ENCODE measurements at regions not wholly inside any gene's neighbourhood (a gene's known extent, or its start where the extent isn't known, plus 50 kb on each side); places are given as distances from the start of the nearest gene placed in this dataset.

DNA sequence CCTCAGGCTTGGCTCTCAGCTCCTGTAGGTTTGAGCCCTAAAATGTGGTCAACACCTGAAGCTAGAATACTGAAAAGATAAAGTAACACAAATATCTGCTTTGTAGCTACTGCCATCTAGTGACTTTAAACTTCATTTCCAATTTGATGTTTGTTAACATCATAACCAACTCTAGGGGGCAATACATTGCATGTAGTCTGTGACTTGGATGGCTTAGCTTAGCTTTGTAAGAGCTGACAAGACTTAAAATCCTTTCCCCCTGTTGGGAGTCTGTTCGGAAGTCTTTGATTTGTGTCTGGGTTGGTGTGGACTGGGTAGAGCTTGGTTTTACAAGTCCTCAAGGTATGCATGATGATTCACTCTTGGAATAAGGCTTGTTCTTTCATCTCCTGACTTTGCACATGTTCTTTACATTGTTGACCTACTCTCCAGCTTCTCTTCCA is 51.7 kb downstream of the SCN11A start:
- DNase-seq (ENCODE audit: low read depth, low spot score) = peak; percentile 64

DNA sequence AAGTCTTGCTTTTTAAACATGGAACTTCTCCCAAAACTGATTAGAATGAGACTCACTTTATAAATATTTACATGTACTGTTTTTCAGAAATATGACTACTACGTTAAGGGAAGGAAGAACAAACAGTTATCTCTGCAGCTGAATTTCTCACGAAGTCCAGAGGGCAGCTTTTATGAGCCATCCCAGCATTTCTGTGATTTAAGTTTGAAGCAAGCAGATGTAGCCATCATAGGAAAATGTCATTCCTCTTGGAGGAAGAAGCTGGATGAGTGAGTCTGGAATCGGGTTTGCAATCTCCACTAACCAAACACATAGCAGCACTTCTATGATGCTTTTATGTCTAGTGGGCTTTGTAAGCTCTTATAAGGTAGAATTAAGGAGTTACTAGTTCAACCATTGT is 53.7 kb downstream of the SCN11A start:
- DNase-seq (ENCODE audit: low read depth, low spot score) = no peak

DNA sequence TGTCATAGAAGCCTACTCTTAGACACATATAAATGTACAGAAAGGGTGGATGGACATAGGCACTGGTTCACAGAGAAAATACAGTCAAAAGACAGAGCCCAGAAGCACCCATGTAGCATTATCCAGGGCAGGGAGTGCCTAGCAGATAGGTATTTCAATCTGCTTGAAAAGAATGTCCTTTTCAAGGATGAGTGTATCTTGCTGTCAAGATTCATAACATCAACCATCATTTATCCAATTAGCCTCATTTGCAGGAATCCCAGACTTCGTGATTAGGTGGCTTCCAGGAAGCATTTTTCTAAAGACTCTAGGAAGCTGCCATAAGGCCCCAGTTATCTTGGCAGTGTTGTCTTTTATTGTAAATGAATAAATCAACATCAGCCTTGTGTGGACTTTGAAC is 55.6 kb downstream of the SCN11A start:
- DNase-seq (ENCODE audit: low read depth, low spot score) = no peak

DNA sequence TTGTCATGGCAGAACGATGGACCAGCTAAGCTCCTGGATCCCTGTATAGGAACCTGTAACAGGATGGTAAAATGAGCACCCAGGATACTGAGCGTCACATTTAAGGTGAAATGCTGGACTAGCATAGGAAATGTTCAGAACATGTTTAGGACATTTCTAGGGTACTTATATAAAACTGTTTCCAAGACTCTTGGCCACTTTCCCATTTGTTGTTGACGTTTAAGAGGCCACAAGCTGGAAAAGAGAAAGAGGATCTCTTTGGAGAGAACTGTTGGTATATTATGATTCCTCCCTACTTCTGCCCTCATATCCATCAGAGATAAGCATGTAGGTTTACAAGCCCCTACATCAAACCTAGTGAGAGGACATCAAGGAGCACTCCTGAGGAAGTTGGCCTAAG is 57.5 kb downstream of the SCN11A start:
- DNase-seq (ENCODE audit: low read depth, low spot score) = no peak

DNA sequence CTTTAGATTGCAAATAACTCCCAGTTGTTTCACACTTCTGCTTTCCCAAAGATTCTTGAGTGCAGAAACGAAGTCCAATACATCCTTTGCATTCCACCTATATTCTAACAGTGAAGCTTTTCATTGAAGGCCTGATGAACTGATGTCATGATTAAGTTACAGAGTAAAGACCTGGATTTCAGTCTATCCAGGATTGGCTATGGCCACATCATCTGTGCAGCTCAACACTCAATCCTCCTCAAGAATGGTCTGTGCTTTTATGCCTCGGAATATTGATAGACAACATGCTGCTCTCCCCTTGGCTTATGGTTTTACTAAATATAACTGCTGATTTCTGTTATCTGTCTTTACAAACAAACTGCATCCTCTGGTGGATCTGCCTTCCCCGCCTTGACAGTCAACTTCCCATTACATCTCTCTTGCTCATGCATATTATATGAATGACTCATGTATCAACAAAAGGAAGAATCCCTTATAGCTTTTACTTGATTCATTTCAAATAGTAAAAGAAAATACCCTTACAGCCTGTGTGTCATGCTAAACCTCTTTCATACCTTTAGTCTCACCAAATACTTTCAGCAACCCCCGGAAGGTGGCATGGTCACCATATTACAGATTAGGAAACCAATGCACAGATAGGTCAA is 59.5 kb downstream of the SCN11A start:
- no peak for DNase-seq (ENCODE audit: low read depth, low spot score)

DNA sequence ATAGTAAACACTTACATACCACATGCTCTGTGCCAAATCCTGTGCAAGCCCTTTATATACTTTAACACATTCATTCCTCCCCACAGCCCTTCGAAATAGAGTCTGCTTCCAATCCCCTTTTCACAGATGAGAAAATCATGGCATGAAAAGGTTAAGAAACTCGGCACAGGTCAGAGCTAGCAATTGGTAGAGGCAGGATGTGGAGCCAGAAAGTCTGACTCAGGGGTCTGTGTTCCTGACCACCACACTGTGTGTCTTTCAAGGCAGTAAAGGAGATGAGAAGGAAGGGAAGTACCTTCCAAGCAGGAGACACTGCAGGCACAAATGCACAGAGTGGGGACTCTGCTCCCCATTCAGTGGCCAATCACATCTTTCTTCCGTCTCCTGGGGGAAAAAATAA is 61.1 kb downstream of the SCN11A start:
- no peak for DNase-seq (ENCODE audit: low read depth, low spot score)

DNA sequence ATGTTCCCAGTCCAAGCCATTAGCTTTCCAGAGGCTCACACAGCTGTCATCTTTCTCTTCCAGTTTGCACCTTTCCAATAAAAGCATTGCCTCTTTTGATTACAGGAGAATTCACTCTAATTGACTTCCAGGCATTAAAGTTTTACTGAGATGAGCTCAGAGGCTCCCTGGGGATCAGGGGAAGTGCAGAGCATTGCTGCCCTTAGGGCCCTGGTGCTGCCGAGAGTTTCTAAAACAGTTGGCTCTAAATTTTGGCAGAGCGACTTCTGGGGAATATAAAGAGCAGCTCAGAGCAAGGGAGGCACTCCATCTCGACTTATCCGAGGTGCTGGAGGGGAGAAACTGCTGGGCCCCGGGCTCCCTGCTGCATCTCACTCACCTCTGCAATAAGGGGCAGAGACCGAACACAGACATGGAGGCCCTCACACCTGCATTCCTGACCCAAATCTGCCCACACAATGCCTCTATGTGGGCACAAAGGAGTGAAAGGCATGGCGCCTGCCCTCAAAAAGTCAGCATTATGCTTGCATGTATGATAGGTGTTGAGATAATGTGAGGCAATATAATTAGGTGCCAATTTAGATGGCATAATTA is 61.7 kb downstream of the SCN11A start:
- no peak for DNase-seq (ENCODE audit: low read depth, low spot score)

DNA sequence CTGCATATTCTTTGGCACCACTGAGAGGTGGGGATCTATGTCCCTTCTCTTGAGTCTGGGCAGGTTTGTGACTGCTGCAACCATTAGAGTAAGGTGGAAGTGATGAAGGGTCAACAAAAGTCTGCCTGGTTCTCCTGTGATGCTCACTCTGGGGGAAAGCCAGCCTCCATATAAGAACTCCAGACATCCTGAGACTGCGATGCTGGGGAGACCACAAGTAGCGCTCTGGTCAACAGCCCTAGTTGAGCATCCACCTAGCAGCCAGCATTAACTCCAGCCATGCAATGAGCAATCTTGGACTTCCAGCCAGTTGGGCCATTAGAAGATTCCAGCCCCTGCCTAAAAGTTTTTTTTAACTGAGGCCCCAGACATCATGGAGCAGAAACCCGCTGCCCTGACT is 62.8 kb downstream of the SCN11A start:
- no peak for DNase-seq (ENCODE audit: low read depth, low spot score)

DNA sequence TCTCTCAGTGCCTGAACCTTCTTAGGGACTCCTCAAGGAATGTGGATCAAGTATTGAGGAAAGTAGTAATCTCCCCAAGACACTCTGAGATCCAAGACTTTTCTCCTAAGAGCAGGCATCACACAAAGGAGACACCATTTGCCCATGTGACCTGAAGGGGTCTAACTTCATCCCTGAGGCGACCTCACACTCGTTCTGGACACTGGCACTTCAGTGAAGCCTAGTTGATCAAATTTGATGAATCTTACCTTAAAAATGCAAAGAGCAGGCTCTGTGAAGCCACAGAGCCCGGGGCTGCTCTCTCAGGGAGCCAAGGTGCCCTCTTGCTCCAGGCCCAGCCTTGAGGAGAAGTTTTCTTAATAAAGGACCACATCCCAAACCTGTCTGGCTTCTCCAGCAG is 64.3 kb downstream of the SCN11A start:
- DNase-seq (ENCODE audit: low read depth, low spot score) = no peak

DNA sequence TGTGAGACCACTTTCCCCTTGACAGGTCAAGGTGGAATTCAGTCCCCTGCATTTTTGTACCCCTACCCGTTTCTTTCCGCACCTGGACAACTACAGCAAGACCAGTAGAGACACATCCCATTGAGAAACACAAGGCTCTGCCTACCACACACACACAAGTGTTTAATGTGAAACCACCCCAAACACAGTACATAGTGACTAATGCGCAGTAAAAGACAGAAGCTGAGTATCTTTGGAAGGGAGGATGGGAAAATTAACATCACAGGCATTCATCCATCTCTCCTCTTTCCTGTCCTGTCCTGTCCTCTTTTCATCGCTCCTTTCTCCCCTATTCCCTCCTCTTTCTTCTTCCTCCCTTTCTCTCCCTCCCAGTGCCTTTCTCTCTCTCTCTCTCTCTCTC is 64.8 kb downstream of the SCN11A start:
- DNase-seq (ENCODE audit: low read depth, low spot score) = no peak

DNA sequence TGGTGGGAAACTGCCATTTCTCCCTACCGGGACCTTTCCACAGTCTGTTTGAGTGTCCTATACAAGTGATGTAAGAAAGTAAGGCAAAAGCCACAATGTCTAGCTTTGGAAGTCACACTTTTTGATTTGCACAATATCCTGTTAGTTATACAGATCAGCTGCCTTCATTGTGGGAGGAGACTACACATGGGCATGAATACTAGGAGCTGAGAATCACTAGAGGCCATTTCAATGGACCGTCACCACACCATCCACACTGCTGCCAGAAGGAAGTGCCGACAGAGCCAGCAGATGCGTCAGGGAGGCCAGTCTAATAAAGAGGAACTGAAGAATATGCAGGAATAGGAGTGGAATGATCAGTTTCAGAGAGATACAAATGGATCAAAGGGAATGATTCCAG is 65.8 kb downstream of the SCN11A start:
- DNase-seq (ENCODE audit: low read depth, low spot score) = no peak

DNA sequence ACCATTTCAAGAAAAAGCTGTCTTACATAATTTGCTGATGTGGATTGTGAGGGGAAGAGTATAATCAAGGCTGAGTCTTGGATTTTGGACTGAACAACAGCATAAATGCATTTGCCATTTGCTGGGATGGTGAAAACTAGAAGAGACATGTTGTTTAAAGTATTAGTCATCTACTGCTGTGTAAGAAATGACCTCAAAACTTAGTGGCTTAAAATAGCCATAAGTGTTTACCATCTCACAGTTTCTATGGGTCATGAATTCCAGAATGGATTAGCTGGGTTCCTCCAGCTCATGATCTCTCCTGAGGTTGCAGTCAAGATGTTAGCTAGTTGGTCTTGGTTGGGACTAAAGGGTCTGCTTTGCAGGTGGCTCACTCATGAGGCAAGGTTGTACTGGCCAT is 66.2 kb downstream of the SCN11A start:
- DNase-seq (ENCODE audit: low read depth, low spot score) = no peak

DNA sequence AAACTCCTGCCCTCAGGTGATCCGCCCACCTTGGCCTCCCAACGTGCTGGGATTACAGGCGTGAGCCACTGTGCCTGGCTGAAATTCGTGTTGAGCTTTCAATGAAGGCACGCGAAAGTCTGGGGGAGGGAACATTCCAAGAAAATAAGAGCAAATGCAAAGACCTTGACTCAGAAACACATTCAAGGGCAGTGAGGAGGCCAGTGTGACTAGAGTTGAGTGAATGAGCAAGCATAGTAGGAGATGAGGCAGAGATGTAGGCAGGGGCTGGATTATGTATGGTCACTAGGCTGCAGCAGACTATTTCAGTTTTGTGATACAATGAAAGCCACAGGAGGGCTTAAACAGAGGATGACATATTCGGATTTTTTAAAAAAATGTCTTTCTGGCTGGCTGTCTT is 67.0 kb downstream of the SCN11A start:
- no peak for DNase-seq (ENCODE audit: low read depth, low spot score)

DNA sequence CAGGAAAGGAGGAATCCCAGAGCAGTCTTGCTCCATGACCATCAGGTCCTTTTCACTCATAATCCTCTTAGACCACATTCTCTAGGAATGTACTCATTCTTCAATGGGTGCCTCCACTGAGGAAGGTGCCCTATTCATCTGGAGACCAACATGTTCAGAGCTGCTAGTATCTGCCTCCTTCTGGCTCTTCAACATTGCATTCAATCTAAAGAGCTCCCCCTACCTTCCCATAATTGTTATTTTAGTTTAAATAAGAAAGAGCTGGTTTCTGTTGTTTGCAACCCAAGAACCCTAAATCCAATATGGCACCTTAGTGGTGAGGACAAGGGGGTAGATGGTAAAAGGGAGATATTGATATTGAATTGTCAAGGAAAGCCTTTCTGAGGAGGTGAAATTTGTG is 67.6 kb downstream of the SCN11A start:
- no peak for DNase-seq (ENCODE audit: low read depth, low spot score)

DNA sequence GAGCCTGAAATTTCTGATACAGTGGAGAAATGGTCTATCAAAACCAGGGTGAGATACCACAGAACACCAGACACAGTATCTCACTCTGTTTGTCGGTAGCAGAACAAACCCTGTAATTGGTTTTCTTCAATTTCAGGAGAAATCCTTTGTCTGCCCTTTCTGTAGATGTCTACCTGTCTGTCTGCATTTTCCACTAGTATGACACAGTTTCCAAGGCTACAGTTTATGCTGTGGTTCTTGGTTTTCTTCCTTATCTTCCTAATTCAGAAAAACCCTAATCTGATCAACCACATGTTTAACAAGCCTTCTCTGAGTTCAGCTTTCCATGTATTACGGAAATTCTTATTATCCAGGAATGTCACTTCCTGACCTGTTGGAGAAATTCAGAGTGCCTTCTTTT is 70.8 kb downstream of the SCN11A start:
- DNase-seq (ENCODE audit: low read depth, low spot score) = no peak

DNA sequence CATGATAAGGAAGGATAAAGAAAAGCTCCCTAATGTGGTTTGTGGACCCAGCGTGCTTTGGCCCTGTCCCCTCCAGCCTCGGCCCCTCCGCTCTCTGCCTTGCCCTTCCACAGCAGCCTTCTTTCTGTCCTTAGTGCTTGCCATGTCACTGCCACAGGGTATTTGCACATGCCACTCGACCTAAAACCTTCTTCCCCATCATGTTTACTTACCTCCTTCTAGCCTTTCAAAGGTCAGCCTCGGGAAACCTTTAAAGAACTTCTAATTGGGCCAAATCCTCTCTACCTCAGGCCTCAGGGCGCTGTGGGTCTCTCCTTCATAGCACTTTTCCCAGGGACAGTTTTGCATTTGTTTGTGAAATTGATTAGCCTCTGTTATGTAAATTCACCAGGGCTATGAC is 73.0 kb downstream of the SCN11A start:
- DNase-seq (ENCODE audit: low read depth, low spot score) = no peak

DNA sequence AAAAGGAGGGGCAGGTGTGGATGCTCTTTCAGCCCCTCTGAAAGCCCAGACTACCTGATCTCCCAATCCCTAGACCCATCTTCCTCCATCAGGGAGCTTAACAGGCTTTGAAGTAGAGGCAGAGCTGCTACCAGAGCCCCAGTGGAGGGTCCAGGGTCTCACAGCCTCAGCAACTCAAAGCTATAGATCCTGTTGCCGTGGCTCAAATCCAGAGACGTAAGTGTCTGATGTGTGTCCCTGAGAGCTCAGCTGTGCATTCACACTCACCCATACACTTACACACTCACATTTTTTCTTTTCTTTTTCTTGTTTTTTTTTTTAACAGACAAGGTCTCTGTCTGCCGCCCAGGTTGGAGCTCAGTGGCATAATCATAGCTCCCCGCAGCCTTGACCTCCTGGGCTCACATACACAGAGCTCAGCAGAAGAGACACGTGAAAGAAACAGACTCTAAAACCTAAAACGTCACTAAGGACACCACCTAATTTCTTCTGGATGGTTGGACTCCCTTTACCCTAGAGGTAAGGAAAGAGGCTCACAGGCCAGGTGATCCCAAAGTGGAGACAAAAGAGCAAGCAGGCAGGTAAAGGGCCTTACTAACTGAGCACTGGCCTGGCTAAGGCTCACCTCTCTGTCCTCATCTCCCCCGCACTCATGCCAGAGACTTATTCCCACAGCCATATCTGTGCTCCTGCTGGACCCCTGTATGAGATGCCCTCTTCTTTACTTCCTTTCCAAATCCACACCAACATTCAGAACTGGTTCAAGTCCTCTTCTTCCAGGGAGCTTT is 80.7 kb downstream of the SCN11A start:
- no peak for DNase-seq (ENCODE audit: low read depth, low spot score)

DNA sequence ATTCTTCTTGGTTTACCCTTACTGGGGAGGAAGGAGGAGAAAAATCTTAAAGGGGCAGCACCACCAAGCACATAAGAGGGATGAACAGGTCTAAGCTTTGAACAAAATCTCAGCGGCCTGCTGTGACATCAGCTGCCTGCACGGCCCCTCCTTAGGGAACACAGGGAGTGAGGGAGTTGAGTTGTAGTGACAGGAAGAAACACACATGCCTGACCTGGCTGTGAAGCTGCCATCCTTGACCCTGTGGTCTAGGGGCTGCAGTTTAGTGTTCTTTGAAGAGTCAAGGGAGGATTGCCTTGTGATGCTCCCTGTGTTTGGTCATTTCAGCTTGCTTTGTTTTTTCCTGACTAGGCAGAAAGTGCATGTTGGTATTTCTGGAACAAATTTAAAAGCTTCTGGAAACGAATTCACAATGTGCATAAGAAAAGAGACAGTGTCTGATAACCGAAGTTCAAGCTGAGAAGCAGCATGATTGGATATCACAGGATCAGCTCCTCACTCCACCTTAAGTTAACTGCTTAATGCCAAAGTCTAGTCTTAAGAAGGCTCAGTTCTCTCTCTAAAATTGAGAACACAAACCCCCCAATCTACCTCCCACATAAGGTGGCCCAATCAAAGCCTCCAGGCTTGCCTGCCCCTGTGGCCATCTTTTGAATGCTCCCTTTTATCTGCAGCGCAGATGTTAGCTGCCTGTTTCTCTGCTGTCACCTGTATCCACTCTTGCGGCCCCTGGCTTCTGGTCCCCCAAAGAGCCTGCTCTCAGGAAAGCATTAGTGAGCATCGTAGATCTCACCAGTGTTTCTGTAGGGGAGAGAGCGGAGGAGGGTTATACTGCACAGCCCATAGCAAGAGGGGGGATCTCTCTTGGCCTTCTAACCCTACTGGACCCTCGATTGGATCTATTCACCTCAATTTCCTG is 82.2 kb downstream of the SCN11A start:
- no peak for DNase-seq (ENCODE audit: low read depth, low spot score)

DNA sequence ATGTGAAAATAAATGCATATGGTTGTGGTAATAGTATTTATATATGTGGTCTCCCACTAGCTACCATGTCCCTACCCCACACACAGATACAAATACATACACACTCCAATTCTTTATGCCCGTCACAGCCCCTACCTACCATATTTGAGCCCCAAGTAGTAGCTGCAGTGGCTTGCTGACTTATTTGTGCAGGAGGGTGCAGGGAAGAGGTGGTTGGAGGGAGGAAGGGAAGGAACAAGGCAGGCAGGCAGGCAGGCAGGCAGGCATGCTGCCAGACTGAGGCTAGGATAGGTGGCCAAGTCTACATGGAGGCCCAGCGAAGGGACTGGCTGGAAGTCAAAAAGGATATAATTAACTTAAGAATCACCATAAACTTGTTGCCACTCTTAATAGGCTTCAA is 82.9 kb downstream of the SCN11A start:
- no peak for DNase-seq (ENCODE audit: low read depth, low spot score)

DNA sequence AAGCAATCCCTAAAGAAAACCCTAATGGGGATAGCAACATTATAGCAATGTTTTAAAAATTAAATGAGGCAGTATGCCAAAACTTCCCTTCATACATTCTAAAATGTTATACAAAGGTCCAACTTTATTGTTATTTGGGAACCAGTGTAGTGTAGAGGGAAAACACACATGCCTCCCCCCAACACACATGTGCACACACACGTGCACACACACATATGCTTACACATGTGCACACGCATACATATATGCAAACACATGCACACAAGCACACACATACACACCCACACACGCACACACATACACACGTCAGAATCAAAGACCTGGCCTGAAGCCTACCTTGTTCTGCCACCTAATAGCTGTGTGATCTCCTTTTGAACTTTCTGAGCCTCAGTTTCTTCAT is 83.3 kb downstream of the SCN11A start:
- no peak for DNase-seq (ENCODE audit: low read depth, low spot score)

DNA sequence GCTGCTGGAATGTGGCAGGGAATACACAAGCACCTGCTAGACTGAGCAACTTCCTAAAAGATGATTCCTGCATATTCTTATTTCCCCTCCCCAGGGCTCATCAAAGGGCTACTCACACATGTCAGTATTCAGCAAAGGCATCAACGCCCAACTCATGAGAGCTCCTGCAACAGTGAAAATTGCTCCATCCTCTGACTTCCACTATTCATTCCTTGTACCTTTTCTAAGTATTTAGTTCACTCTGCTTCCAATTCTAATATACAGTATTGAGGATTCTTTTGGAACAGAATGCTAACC is 84.1 kb downstream of the SCN11A start:
- no peak for DNase-seq (ENCODE audit: low read depth, low spot score)

Data from iPS DF 19.7 (cell line).